ENCODE measurements at regions not wholly inside any gene's neighbourhood (a gene's known extent, or its start where the extent isn't known, plus 50 kb on each side); places are given as distances from the start of the nearest gene placed in this dataset.

- no peak for TF ChIP-seq POLR2A (IDR thresholded peaks at IDR 0.05)
- TF ChIP-seq, protein P1, sequence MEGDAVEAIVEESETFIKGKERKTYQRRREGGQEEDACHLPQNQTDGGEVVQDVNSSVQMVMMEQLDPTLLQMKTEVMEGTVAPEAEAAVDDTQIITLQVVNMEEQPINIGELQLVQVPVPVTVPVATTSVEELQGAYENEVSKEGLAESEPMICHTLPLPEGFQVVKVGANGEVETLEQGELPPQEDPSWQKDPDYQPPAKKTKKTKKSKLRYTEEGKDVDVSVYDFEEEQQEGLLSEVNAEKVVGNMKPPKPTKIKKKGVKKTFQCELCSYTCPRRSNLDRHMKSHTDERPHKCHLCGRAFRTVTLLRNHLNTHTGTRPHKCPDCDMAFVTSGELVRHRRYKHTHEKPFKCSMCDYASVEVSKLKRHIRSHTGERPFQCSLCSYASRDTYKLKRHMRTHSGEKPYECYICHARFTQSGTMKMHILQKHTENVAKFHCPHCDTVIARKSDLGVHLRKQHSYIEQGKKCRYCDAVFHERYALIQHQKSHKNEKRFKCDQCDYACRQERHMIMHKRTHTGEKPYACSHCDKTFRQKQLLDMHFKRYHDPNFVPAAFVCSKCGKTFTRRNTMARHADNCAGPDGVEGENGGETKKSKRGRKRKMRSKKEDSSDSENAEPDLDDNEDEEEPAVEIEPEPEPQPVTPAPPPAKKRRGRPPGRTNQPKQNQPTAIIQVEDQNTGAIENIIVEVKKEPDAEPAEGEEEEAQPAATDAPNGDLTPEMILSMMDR (IDR thresholded peaks at IDR 0.05): no peak
Measured at GRCh38 chr15:59791755-59792154, 102.6 kb upstream of the BNIP2 start.

All from adrenal gland (tissue), 5 donors.